Ishikawa (cell line): ENCODE measurements at regions not wholly inside any gene's neighbourhood (a gene's known extent, or its start where the extent isn't known, plus 50 kb on each side); places are given as distances from the start of the nearest gene placed in this dataset.

Experiments used
- CEBPB ChIP-seq: IDR thresholded peaks from 2 replicates; pipeline ENCODE4 v1.6.1; 2012
- CREB1 ChIP-seq: IDR thresholded peaks from 2 replicates; pipeline ENCODE4 v1.6.1; 2012; ENCODE audit warnings: low read depth
- EGR1 ChIP-seq: IDR thresholded peaks from 2 replicates; pipeline ENCODE4 v1.6.1; 2012
- EP300 ChIP-seq: IDR thresholded peaks from 2 replicates; pipeline ENCODE4 v1.6.1; 2012; ENCODE audit warnings: borderline replicate concordance
- FOXM1 ChIP-seq: IDR thresholded peaks from 2 replicates; pipeline ENCODE4 v1.6.1; 2012; ENCODE audit warnings: low read depth, borderline replicate concordance
- NFIC ChIP-seq: IDR thresholded peaks from 2 replicates; pipeline ENCODE4 v1.6.1; 2012
- RAD21 ChIP-seq: IDR thresholded peaks from 2 replicates; pipeline ENCODE4 v1.6.1; 2012; ENCODE audit warnings: low read depth
- TAF1 ChIP-seq: IDR thresholded peaks from 2 replicates; pipeline ENCODE4 v1.6.1; 2012; ENCODE audit warnings: low read depth, mild to moderate bottlenecking
- TCF12 ChIP-seq: IDR thresholded peaks from 2 replicates; pipeline ENCODE4 v1.6.1; 2012; ENCODE audit warnings: low read depth
- TEAD4 ChIP-seq: IDR thresholded peaks from 2 replicates; pipeline ENCODE4 v1.6.1; 2012
- USF1 ChIP-seq: IDR thresholded peaks from 2 replicates; pipeline ENCODE4 v1.6.1; 2012
- YY1 ChIP-seq: IDR thresholded peaks from 2 replicates; pipeline ENCODE4 v1.6.1; 2012; ENCODE audit warnings: low read depth
- ZBTB7A ChIP-seq: IDR thresholded peaks from 2 replicates; pipeline ENCODE4 v1.6.1; 2012; ENCODE audit warnings: low read depth
- TF ChIP-seq, protein P1 (sequence below): IDR thresholded peaks from 2 replicates; pipeline ENCODE4 v1.6.1; 2012
- TF ChIP-seq, protein P2 (sequence below): IDR thresholded peaks from 2 replicates; pipeline ENCODE4 v1.6.1; 2012; ENCODE audit warnings: low read depth, mild to moderate bottlenecking

- peak; percentile 94 for TF ChIP-seq TEAD4
- TF ChIP-seq, protein P1, sequence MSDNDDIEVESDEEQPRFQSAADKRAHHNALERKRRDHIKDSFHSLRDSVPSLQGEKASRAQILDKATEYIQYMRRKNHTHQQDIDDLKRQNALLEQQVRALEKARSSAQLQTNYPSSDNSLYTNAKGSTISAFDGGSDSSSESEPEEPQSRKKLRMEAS, result 0 out of 2 replicates have a peak, but pooled peaks have one; percentile 11
- no peak for TF ChIP-seq TAF1
- peak; percentile 15; the same call in 1 of the 2 replicates for TF ChIP-seq CEBPB
- no peak for TF ChIP-seq ZBTB7A
- TF ChIP-seq EGR1, result no peak
- TF ChIP-seq, protein P2, sequence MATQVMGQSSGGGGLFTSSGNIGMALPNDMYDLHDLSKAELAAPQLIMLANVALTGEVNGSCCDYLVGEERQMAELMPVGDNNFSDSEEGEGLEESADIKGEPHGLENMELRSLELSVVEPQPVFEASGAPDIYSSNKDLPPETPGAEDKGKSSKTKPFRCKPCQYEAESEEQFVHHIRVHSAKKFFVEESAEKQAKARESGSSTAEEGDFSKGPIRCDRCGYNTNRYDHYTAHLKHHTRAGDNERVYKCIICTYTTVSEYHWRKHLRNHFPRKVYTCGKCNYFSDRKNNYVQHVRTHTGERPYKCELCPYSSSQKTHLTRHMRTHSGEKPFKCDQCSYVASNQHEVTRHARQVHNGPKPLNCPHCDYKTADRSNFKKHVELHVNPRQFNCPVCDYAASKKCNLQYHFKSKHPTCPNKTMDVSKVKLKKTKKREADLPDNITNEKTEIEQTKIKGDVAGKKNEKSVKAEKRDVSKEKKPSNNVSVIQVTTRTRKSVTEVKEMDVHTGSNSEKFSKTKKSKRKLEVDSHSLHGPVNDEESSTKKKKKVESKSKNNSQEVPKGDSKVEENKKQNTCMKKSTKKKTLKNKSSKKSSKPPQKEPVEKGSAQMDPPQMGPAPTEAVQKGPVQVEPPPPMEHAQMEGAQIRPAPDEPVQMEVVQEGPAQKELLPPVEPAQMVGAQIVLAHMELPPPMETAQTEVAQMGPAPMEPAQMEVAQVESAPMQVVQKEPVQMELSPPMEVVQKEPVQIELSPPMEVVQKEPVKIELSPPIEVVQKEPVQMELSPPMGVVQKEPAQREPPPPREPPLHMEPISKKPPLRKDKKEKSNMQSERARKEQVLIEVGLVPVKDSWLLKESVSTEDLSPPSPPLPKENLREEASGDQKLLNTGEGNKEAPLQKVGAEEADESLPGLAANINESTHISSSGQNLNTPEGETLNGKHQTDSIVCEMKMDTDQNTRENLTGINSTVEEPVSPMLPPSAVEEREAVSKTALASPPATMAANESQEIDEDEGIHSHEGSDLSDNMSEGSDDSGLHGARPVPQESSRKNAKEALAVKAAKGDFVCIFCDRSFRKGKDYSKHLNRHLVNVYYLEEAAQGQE, result no peak
- TF ChIP-seq TCF12, result peak; percentile 87
- no peak for TF ChIP-seq YY1
- TF ChIP-seq NFIC, result peak; percentile 89
- no peak for TF ChIP-seq CREB1
- peak; percentile 96 for TF ChIP-seq FOXM1
- TF ChIP-seq EP300, result peak; percentile 96
- peak; percentile 22 for TF ChIP-seq RAD21
- TF ChIP-seq USF1, result no peak
These were observed 723.3 kb downstream of the TSN start for GRCh38 chr2:122478771-122479170.

DNA sequence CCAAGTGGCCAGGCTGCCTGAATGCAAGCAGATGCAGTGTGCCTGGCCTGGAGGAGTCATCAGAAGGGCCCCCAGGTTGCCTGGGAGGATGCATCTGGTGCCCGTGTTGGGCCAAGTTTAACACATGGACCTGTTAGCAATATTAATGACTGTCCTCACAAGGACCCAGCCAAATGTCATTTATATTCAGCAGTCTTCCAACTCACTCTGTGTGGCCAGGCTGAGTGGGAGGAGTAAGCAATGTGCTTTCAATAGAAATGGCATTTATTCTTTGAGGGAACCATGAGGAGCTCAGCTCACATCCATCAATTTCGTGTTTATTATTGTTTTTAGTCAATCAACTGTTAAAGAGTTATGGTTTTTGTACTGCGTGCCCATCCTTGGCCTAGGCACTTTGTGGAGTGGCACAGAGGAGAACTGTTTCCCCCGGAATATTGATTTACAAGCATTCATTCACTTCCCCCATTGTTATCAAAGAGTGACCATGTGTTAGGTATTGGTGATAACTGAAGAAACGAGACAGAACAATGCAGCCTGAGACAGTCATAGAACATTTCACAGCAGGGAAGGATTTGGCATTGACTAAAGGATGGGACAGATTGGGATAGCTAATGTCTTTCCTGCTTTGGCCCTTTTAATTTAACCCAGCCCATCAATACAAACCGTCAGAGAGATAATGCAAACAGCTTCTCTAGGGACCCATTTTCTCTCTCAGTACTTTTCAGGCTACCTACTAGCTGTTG lies 725.2 kb downstream of the TSN start:
- TF ChIP-seq TAF1 (no peak), TEAD4 (peak; percentile 73), NFIC (peak; percentile 83), FOXM1 (peak; percentile 90), EGR1 (peak; percentile 68), EP300 (peak; percentile 94), RAD21 (no peak), ZBTB7A (no peak), USF1 (no peak), TCF12 (peak; percentile 93), YY1 (no peak), CREB1 (no peak), CEBPB (0 out of 2 replicates have a peak, but pooled peaks have one; percentile 5)
- TF ChIP-seq, protein P2, result no peak
- TF ChIP-seq, protein P1, result peak; percentile 79

DNA sequence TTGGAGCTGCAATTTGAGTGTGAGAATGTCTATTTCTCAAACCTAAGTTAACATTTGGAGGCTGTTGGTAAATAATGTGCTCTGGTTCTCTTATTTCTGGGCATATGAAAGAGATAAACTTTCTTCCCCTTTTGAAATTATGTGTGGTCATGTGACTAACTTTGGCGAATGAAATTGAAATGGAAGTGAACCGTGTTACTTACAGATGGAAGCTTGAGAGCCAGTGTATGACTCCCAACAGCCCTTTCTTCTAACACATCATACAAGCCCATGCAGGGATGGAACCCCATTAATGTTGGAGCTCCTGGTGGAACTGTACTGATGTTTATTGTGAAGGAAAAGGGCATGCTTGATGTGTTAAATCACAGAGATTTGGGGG lies 725.8 kb downstream of the TSN start:
- TF ChIP-seq USF1 (peak; percentile 55; the same call in 1 of the 2 replicates), TAF1 (no peak)

DNA sequence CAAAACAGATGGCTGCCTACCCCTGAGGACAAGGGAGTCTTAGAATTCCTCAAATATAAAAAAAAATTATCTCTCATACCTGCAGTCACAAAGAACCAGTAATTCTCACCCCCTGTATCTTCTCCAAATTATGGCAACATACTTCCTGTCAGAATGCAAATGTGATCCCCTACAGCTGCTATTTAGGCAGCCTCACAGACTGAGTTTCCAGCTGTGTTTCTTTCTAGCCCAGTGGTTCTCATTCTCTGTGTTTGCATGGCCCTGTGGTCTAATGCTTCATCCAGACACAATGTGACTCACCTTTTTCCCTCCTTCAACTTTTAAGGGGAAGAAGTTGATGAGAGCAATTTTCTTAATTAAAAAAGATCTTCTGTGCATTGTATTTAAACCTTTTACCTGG lies 726.3 kb downstream of the TSN start:
- peak; percentile 79 for TF ChIP-seq NFIC
- TF ChIP-seq, protein P2, result no peak
- no peak for TF ChIP-seq TAF1
- 0 out of 2 replicates have a peak, but pooled peaks have one; percentile 32 for TF ChIP-seq YY1
- TF ChIP-seq RAD21, result no peak
- no peak for TF ChIP-seq CREB1
- TF ChIP-seq EGR1, result no peak
- TF ChIP-seq, protein P1, result 0 out of 2 replicates have a peak, but pooled peaks have one; percentile 20
- TF ChIP-seq TCF12, result peak; percentile 96
- TF ChIP-seq ZBTB7A, result no peak
- TF ChIP-seq CEBPB, result peak; percentile 64; the same call in 1 of the 2 replicates
- peak; percentile 96 for TF ChIP-seq EP300
- TF ChIP-seq FOXM1, result peak; percentile 87
- TF ChIP-seq USF1, result no peak
- TF ChIP-seq TEAD4, result peak; percentile 84
